Gastrocnemius medialis (tissue), 4 donors: ENCODE measurements at regions not wholly inside any gene's neighbourhood (a gene's known extent, or its start where the extent isn't known, plus 50 kb on each side); places are given as distances from the start of the nearest gene placed in this dataset.

Source experiments
- ATAC-seq, 2 donors: fragments of 150-250 bp; one replicate each; pipeline ENCODE4 v1.9.1; 2016
- DNase-seq, 2 donors: peaks; one replicate each; pipeline ENCODE4 v3.0.0-alpha.2; 2019
- H3K27ac ChIP-seq, 4 donors: fragments of 200-600 bp; sonication (generic); 1 replicate in 1 of 4; 2 replicates in 3 of 4; pipeline ENCODE4 v1.5.1; 2016 to 2018; ENCODE audit warnings: mild to moderate bottlenecking in 2 of 4, moderate library complexity in 1 of 4
- H3K27me3 ChIP-seq, 3 donors: fragments of 200-600 bp; sonication (generic) in 2 of 3; 1 replicate in 1 of 3; 2 replicates in 2 of 3; pipeline versions ENCODE4 v1.5.1 to v1.6.0; 2016 to 2019; ENCODE audit warnings: mild to moderate bottlenecking in 1 of 3, moderate library complexity in 1 of 3
- H3K36me3 ChIP-seq, 2 donors: fragments of 200-600 bp; sonication (generic) in 1 of 2; one replicate each; pipeline ENCODE4 v1.5.1; 2017 to 2018
- H3K4me1 ChIP-seq, 2 donors: fragments of 200-600 bp; sonication (generic) in 1 of 2; one replicate each; pipeline ENCODE4 v1.5.1; 2016 to 2017; ENCODE audit warnings: mild to moderate bottlenecking in 2 of 2
- H3K4me3 ChIP-seq, 4 donors: fragments of 200-600 bp; sonication (generic) in 3 of 4; 1 replicate in 1 of 4; 2 replicates in 3 of 4; pipeline ENCODE4 v1.5.1; 2016 to 2019; ENCODE audit warnings: mild to moderate bottlenecking in 2 of 4
- H3K9me3 ChIP-seq, 3 donors: fragments of 200-600 bp; sonication (generic) in 2 of 3; 1 replicate in 1 of 3; 2 replicates in 2 of 3; pipeline ENCODE4 v1.5.1; 2016 to 2019
- POLR2A ChIP-seq, 2 donors: fragments of 450-650 bp; IDR thresholded peaks; one replicate each; pipeline ENCODE4 v1.6.1; 2017; ENCODE audit warnings: antibody characterized with exemption in 2 of 2, mild to moderate bottlenecking in 2 of 2, moderate library complexity in 2 of 2
- in situ Hi-C, 4 donors: fragments of 200-750 bp; cut with MboI; loops; one replicate each; pipeline versions ENCODE4 v1.15.0 to v1.8.0; 2017; ENCODE audit warnings: low sequenced_read_pairs in 4 of 4
- intact Hi-C: fragments of 100-400 bp; cut with DNase I; formaldehyde crosslinking; loops from one replicate; pipeline ENCODE4 v1.15.1; 2023; ENCODE audit warnings: low total_unique reads
- TF ChIP-seq, protein P1 (sequence below), 5 experiments: fragments of 450-650 bp in 3 of 5; fragments of 200-600 bp in 2 of 5; sonication (generic) in 2 of 5; IDR thresholded peaks in 4 of 5; conservative IDR thresholded peaks in 1 of 5; 1 replicate in 4 of 5; 2 replicates in 1 of 5; pipeline ENCODE4 v1.5.1; 2016 to 2019; ENCODE audit warnings: antibody characterized with exemption in 5 of 5, mild to moderate bottlenecking in 3 of 5, moderate library complexity in 3 of 5

DNA sequence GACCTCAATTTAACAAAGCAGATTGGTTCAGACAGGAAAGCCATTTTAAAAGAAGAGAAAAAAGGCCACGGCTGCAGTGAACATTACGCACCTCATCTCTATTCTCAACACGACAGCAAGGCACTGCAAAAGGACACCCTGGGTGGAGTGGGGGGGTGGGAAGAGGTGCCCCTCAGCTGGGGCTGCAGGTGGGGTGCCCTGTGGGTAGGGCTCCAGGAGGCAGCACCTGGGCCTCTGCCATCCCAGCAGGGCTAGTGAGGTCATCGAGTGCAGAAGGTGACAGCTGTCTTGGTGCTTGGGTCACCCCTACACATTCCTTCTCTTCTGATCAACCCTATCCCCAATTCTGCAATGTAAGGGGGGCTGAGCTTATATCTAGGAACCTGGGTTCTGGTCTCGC is 142.9 kb upstream of the PRMT8 start:
- no peaks in the 10 kb centered on the region for H3K27me3 ChIP-seq
- in situ Hi-C loops, result no loop called here
- H3K27ac ChIP-seq, result no peak overlapping the region
- no peaks in the 10 kb centered on the region for H3K4me1 ChIP-seq
- no peak overlapping the region for H3K4me3 ChIP-seq
- no peaks in the 10 kb centered on the region for H3K36me3 ChIP-seq
- ATAC-seq (no peak), DNase-seq (no peak)
- intact Hi-C loops, result no loop called here
- TF ChIP-seq POLR2A (IDR thresholded peaks at IDR 0.05), result no peak
- TF ChIP-seq, protein P1, sequence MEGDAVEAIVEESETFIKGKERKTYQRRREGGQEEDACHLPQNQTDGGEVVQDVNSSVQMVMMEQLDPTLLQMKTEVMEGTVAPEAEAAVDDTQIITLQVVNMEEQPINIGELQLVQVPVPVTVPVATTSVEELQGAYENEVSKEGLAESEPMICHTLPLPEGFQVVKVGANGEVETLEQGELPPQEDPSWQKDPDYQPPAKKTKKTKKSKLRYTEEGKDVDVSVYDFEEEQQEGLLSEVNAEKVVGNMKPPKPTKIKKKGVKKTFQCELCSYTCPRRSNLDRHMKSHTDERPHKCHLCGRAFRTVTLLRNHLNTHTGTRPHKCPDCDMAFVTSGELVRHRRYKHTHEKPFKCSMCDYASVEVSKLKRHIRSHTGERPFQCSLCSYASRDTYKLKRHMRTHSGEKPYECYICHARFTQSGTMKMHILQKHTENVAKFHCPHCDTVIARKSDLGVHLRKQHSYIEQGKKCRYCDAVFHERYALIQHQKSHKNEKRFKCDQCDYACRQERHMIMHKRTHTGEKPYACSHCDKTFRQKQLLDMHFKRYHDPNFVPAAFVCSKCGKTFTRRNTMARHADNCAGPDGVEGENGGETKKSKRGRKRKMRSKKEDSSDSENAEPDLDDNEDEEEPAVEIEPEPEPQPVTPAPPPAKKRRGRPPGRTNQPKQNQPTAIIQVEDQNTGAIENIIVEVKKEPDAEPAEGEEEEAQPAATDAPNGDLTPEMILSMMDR (IDR thresholded peaks at IDR 0.05 in 4 of 5, conservative IDR thresholded peaks at IDR 0.05 in 1 of 5), result no peak
- no peaks in the 10 kb centered on the region for H3K9me3 ChIP-seq

- no peak for TF ChIP-seq POLR2A (IDR thresholded peaks at IDR 0.05)
- TF ChIP-seq, protein P1 (IDR thresholded peaks at IDR 0.05 in 4 of 5, conservative IDR thresholded peaks at IDR 0.05 in 1 of 5), result no peak
- H3K4me1 ChIP-seq, result no peaks in the 10 kb centered on the region
- in situ Hi-C loops (no loop called here), intact Hi-C loops (no loop called here)
- no peaks in the 10 kb centered on the region for H3K9me3 ChIP-seq
- no peaks in the 10 kb centered on the region for H3K36me3 ChIP-seq
- ATAC-seq (no peak), DNase-seq (no peak)
- H3K27me3 ChIP-seq, result peaks cover 0 to 3% (median 0%) of the 10 kb centered on the region in 3 donors
- H3K4me3 ChIP-seq, result no peak overlapping the region
- H3K27ac ChIP-seq, result no peak overlapping the region
Measured at GRCh38 chr12:3350432-3350831, 140.6 kb upstream of the PRMT8 start.

- TF ChIP-seq, protein P1 (IDR thresholded peaks at IDR 0.05 in 4 of 5, conservative IDR thresholded peaks at IDR 0.05 in 1 of 5), result no peak
- TF ChIP-seq POLR2A (IDR thresholded peaks at IDR 0.05), result no peak
- Histone ChIP-seq H3K9me3 (no peaks in the 10 kb centered on the region), H3K27me3 (peaks cover 0 to 3% (median 0%) of the 10 kb centered on the region in 3 donors), H3K27ac (no peak overlapping the region), H3K4me3 (no peak overlapping the region), H3K4me1 (no peaks in the 10 kb centered on the region), H3K36me3 (no peaks in the 10 kb centered on the region)
- no peak for DNase-seq
- intact Hi-C loops, result no loop called here
- in situ Hi-C loops, result no loop called here
- ATAC-seq, result no peak
Measured at GRCh38 chr12:3351731-3352130, 139.3 kb upstream of the PRMT8 start.

DNA sequence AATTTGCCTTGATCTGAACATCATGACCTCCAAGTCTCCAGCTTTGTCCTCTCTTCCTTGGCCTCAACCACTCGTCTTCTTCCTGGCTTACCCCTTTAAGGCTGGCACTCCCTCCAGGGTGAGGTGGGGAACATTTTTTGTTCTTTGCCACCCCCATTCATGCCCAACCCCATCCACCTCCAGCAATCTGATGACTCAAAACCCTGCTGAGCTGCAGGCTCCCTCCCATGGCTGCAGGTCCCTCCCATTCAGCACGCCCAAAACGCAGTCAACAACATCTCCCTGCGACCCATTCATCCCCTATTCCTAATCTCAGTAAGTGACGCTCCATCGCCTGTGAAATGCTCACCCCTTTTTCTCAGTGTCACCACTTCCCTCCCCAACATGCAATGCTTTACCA is 138.8 kb upstream of the PRMT8 start:
- no peak overlapping the region for H3K4me3 ChIP-seq
- TF ChIP-seq, protein P1 (IDR thresholded peaks at IDR 0.05 in 4 of 5, conservative IDR thresholded peaks at IDR 0.05 in 1 of 5), result no peak
- no peak for TF ChIP-seq POLR2A (IDR thresholded peaks at IDR 0.05)
- no peak for ATAC-seq
- no peak for DNase-seq
- intact Hi-C loops, result no loop called here
- H3K4me1 ChIP-seq, result no peaks in the 10 kb centered on the region
- in situ Hi-C loops, result no loop called here
- peaks cover 0 to 3% (median 0%) of the 10 kb centered on the region in 3 donors for H3K27me3 ChIP-seq
- H3K9me3 ChIP-seq, result no peaks in the 10 kb centered on the region
- no peak overlapping the region for H3K27ac ChIP-seq
- H3K36me3 ChIP-seq, result no peaks in the 10 kb centered on the region

- DNase-seq (no peak), ATAC-seq (no peak)
- H3K27ac ChIP-seq, result no peak overlapping the region
- TF ChIP-seq, protein P1 (IDR thresholded peaks at IDR 0.05 in 4 of 5, conservative IDR thresholded peaks at IDR 0.05 in 1 of 5), result no peak
- no peak for TF ChIP-seq POLR2A (IDR thresholded peaks at IDR 0.05)
- H3K4me3 ChIP-seq, result no peak overlapping the region
- H3K9me3 ChIP-seq, result no peaks in the 10 kb centered on the region
- H3K27me3 ChIP-seq, result peaks cover 0 to 3% (median 0%) of the 10 kb centered on the region in 3 donors
- H3K36me3 ChIP-seq, result no peaks in the 10 kb centered on the region
- in situ Hi-C loops, result no loop called here
- intact Hi-C loops, result no loop called here
- H3K4me1 ChIP-seq, result no peaks in the 10 kb centered on the region
Measured at GRCh38 chr12:3353621-3354020, 137.4 kb upstream of the PRMT8 start.
